GM18861 (cell line): ENCODE measurements at regions not wholly inside any gene's neighbourhood (a gene's known extent, or its start where the extent isn't known, plus 50 kb on each side); places are given as distances from the start of the nearest gene placed in this dataset.
"Not testable (repeated sequence)": the region's sequence is repeated elsewhere in the genome, so short reads cannot be mapped to it uniquely, and the experiment has no call there.

Source experiments
- ATAC-seq: cut with Tn5 transposase; IDR thresholded peaks from one replicate; pipeline ENCODE4 v1.9.1; 2021; ENCODE audit not compliant: unreplicated experiment

DNA sequence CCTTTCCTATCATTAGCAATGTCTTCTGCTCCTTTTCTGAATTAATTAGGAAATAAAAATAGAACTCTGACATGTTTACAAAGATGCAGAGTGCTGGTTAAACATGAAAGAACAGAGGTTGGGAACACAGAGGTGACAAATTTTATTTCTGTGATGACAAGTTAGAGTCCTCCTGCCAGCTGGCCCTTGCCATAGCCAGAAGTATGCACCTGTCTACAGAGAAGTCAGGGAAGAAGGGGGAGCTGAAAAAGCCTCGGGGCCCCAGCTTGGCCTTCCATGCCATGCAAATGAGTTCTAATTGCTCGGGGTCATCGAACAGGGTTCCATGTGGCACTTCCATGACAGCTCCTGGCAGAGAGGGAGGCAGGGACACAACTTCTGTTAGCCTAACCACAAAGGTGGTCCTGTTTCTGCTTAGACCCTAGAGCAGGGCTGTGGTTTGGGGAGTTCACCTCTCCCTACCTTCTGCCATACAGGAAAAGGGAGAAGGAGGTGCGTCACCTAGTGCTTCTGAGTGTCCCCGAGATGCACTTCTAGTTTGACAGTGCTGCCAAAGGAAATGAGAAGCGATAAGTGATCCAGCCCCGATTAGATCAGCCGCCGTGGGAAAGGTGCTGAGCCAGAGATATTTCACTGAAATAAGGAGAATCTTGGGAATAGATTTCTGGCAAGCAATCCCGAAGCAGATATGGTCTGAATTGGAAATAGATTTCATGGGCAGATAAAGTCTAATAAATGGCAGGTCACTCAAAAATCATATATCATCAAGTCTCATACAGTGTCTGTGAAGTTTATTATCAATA, 155.8 kb upstream of the FOXN3 start:
- ATAC-seq, result no peak

DNA sequence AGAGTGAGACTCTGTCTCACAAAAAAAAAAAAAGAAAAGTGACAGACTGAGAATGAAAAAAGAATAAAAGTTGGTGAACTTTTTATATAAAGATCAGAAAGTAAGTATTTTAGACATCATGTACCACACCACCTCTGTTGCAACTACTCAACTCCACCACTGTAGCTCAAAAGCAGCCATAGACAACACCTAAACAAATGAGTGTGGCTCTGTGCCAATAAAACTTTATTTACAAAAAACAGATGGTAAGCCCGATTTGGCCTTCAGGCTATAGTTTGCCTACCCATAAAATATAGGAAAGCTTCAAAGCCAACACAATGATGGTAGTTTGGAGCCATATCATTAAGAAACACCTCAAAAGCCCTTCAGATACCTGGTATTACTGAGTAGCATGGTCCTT, 154.5 kb upstream of the FOXN3 start:
- ATAC-seq, result no peak

DNA sequence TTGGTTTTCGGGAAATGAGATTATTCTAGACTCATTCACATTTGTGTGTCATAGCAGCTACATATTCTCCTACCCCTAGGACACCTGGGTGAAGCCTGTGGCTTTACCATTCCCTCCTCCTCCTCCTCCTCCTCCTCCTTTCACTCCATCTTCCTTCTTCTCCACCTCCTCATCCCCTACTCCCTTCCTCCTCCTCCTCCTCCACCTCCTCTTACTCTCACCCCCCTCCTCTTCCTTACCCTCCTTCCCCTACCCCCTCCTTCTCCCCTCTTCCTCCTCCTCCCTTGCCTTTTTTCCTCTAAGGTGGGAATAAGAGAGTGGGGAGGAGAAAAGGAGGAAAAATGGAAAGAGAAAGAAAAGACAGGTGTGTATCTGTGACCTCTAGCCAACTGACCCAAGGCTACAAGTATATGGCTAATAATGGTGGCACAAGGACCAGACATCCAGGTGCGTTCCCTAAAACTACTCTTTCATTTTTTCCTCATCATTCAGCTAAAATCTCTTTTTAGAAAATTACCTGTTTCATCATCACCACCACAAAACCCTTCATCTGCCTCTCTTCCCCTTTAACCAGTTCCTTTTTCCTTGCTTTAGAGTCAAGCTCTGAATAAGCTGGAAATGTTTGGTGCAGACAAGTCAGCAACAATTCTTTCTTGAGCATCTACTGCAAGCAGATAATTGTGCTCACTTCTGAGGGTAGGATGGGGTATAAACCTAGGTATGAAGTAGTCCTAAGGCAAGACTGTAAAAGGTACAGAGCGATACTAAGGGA, 149.8 kb upstream of the FOXN3 start:
- no peak for ATAC-seq

DNA sequence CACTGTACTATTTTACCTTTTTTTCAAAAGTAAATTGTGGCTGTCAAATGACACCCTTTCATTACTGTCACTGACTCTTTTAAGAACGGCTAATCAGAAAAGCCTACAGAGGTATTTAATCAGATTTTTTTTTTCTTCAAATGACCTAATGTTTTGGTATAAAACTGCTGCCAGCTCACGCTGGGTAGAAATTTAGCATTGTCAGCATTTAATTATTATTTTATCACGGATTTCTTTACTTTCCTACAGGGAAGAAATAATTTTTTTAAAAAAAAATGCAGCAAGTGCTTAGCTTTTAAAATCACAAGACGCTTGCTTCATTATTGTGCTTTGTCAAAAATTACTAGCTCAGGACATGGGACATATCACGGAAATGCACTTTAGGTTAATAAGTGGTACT, 149.1 kb upstream of the FOXN3 start:
- no peak for ATAC-seq

DNA sequence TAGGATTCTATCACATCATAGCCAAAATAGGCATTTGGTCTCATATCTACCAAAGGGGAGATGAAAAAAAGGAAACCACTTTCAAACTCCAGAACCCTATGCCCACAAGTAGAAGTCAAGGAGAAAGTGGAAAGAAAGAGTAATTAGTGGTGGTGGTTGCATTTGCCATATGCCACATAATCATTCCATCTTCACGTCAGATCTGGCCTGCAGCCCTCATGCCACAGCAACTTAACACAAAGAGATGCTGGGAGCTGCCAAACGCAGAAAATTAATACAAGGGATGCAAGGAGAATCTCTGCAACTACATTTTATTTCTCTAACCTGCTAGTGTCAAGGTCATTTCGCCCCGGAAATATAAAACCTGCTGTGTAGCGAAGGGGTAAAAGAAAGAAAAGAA, 148.6 kb upstream of the FOXN3 start:
- ATAC-seq, result no peak

DNA sequence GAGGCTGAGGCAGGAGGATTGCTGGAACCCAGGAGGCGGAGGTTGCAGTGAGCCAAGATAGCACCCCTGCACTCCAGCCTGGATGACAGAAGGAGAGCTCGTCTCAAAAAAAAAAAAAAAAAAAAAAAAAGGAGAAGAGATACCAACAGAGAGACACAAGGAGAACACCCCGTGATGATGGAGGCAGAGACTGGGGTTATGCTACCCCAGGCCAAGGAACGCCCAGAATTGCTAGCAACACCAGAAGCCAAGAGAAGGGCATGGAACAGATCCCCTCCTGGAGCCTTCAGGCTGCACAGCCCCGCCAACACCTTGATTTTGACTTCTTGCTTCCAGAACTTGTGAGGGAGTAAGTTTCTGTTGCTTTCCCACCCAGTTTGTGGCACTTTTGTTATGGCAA, 148.0 kb upstream of the FOXN3 start:
- ATAC-seq, result no peak

DNA sequence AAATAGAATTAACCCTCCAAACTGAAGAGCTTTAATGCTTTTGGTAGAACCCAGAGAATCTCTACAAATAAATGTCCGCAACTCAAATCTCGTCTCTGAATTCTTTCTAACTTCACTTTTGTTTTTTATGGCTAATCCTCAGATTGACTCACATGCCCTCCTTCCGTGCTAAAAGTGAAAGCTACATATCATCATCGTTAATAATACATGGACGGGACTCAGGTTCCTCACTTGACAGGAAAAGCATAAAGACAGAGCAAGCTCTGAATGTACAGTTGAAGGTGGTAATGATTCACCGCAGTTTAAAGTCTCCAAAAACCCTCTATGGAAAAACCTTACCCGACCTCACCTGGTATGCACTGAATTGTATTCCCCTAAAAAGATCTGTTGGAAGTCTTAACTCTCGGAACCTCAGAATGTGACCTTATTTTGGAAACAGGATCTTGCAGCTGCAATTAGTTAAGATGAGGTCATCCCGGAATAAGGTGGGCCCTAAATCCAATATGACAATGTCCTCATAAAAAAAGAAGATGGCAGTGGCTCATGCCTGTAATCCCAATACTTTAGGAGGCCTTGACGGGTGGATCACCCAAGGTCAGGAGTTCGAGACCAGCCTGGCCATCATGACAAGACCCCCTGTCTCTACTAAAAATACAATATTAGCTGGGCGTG, 147.4 kb upstream of the FOXN3 start:
- ATAC-seq, result no peak

DNA sequence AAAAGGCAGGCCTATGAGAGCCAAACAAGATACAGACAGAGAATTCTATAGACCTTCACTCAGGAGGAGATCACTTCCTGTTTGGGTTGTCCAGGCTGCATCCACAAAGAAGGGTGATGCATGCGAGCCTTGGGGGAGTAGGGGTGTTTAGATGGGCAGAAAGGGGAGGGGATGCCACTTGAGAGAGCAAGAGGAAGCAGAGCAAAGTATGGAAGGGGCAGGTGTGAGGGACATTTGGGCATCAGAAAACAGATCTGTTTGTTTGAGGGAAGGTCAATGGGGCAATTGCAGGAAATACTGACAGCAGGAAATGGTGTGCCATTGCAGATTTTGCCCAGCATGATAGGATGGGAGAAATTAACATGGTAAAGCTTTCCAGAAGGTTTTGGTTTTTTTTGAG, 146.4 kb upstream of the FOXN3 start:
- no peak for ATAC-seq

DNA sequence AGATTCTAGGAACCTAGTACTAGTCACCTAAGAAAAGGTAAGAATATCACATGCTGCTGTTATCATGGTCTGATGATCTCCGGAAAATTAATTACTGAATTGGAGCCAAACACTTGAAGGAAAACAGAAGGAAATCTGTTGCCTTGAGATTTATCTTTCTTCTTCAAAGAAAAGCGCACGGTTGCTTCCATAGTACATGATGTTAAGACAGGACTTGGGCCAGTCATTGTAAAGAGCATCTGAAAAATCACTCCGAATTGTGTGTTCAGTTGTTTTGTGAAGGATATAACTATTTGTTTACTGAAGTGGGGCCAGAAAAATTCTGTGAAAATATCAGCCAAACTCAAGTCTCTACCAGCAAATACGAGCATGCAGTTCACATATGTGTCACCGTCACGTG, 134.9 kb upstream of the FOXN3 start:
- no peak for ATAC-seq

DNA sequence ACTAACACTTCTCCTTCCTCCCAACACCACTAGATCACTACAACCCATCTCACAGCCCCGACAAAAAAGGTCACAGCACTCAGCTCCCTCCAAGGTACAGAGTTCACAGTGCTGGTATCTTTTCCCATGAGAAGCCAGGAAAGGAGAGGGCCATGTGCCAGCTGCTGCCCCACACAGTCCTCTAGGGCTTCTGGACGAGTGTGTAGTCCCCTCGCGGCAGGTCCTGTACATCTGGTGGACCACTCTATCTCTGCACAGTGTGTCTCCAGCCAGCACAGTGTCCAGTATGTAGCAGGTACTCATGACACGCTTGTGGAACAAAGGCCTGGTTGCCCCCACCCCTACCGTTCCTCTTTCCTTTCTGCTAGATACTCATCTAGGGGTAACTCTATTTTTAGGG, 134.4 kb upstream of the FOXN3 start:
- ATAC-seq, result no peak

DNA sequence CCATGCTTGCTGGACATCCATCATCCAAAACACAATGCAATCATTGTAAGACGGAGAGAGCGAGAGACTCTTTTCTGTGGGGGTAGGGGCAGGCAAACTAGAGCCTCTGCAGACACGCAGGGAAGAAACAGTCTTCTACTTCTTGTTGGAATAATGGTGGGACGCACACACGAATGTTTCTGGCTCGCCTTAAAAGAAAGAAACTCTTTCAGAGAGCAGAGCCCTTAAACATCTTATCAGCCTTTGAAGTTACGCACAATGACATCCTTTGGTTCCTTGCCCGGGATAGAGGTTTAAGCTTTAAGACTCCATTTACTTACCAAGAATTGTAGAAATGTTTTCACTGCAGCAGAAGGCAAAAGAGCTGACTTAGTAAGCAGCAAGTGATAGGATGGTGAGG, 133.8 kb upstream of the FOXN3 start:
- no peak for ATAC-seq

DNA sequence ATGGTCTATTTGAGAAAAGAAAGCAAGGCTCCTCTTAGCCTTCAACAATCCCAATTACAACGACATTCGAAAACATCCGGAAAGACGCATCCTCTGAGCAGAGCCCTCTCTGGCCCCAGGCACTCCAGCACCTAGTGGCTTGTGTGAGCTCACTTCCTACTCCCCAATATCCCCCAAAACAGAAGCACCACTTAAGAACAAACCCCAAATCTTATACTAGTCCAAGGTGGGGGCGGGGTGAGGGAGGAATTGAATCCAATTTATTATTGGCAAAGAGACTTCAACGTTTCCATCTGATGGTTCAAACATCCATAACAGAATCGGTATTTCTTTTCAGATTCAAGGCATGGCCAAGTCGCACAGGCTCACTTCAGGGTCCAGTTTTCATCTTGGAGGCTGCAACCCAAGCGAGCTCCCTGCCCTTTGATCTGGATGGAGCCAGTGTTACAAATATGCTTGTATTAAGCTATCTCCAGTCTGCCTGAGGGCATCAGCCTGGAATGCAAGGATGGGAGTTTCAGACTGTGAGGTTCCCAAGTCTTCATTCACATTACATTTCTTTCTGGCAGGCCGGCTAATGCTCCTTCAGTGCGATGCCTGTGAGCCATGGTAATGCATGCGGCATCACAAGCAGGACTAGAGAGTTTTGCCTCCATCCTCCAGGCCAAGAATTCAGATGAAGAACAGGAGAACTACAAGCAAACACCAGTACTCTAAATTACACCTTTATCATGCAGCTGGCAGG, 132.5 kb upstream of the FOXN3 start:
- no peak for ATAC-seq

DNA sequence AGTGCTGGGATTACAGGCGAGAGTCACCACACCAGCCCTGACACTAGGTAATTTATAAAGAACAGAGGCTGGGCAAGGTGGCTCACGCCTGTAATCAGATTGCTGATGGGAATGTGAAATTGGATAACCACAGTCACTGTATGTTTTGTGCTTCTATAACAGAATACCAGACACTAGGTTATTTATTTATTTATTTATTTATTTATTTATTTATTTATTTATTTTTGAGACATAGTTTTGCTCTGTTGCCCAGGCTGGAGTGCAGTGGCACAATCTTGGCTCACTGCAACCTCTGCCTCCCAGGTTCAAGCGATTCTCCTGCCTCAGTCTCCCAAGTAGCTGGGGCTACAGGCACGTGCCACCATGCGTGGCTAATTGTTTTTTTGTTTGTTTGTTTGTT, 130.0 kb upstream of the FOXN3 start:
- not testable (repeated sequence) for ATAC-seq

DNA sequence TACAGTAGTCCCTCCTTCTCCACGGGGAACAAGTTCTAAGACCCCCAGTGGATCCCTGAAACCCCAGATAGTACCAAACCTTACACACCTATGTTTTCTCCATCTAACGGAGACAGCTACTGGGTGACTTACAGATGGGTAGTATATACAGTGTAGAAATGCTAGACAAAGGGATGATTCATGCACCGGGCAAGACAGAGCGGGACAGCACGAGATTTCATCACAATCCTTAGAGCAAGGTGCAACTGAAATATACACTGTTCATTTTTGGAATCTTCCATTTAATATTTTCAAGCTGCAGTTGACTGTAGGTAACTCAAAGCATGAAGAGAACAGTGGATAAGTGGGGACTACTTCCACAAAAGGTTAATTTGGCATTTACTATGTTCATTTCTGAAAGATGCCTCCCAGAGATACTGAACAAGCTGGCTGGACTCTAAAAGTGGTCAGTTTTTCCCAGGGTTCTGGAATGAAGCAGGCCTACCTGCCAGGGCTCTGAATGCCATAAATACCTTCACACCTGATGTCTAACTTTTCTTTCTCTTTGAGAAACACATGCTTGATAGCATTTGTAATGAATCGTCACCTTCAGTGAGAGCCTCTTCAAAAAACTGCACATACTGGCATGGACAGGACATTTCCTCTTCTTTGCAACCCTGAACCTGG, 127.7 kb upstream of the FOXN3 start:
- ATAC-seq, result no peak

DNA sequence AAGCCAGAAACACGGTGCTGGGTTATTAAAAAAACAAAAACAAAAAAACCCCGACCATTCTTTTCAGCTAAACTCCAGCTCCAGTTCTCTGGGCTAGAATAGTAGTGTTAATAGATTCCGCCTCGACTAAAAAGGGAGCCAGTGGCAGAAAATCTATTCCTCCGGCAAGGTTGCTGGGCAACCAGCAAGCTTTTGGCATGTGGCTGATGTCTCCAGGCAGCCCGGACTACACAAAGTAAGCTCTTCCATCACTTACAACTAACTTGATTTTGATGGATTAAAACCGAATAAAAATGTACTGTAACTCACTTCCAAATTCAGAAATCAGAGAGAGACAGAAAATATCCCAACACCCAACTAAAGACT, 126.4 kb upstream of the FOXN3 start:
- ATAC-seq, result no peak

DNA sequence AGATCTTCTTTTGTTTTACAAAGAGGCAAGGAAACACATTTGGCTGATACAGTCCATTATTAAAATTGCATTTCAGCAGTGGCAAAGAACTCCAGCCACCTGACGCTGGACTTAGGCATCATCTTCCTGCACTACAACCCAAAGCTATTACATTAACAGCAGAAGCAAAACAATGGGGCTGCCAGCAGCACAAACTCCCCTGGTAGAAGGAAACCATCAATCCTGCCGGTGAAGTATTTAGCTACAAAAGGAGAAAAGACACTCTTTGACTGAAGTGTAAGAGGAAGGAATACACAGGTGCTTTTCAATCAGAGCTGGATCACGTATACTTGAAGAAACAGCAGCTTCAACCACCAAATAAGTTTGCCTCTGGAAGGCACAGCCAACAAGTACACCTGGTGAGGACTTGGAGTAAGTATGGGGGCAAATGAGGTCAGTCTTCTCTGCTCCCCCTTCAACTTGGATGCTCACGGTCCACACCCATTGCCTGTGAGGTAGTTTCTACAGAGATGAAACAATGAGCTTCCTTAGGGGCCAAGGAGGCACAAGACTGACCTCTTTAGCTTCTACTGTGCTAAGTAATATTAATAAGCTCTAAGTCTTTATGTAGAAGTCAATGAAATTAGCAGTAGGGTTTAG, 125.9 kb upstream of the FOXN3 start:
- ATAC-seq, result no peak

DNA sequence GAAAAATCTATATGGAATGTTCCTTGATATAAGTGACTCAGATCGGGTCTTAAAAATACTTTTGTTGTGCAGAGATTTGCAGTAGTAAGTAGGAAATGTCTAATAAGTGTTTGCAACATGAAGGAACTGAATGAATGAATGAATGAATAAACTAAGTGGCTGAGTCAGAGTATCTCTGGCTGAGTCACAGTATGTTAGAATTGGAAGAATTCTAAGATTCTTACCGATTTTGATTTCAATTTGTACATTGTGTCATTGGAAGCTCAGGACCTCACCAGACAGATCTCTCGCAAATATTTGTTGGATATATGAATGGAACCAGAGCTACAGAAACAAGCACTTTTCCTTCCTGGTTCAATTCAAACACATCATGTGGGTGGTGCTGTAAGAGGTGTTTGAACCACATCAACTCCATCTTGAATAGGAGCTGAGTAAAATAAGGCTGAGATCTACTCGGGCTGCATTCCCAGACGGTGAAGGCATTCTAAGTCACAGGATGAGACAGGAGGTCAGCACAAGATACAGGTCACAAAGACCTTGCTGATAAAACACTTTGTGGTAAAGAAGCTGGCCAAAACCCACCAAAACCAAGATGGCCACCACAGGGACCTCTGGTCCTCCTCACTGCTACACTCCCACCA, 123.9 kb upstream of the FOXN3 start:
- no peak for ATAC-seq

DNA sequence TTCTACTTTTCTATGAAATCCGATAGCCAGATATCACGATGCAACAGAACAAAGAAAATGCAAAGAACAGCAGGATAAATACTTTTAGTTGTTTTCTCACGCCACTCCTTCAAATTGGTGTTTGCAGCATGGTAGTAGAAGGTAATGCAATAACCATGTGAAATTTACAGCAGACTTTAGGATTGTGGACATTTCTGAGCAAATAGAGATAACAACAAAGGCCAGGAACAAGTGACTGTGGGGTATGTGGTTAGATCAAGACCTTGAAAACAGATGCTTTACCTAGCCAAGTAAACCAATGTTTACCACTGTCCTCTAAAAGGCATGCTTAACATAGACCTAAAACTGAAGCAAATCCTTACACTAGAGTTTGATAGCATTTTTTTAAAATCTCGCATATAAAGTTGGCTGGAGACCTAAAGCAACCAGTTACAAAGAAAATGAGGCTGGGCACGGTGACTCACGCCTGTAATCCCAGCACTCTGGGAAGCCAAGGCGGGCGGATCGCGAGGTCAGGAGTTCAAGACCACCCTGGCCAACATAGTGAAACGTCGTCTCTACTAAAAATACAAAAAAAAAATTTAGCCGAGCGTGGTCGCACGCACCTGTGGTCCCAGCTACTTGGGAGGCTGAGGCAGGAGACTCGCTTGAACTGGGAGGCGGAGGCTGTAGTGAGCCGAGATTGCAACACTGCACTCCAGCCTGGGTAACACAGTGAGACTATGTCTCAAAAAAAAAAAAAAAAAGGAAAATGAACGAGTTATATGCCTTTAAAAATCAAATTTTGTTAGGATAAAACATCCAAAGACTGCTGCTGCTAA, 123.2 kb upstream of the FOXN3 start:
- no peak for ATAC-seq

DNA sequence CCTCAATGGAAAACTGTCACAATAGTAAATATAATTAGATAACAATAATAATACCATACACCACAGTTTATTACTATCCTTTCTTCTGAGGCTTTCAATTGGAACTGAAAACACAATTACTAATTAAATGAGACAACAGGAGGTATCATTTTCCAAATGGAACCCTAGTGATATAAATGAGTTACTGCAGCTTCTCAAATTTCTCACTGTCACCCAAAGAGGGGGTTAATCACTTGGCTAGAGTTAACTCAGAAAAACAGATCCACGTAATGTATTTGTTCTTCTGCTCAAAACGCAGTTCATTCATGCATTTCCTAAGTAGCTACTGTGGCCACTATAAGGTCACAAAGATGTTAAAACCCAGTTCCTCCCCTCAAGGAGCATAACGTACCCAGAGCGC, 120.9 kb upstream of the FOXN3 start:
- no peak for ATAC-seq
